ENCODE measurements at regions not wholly inside any gene's neighbourhood (a gene's known extent, or its start where the extent isn't known, plus 50 kb on each side); places are given as distances from the start of the nearest gene placed in this dataset.

DNA sequence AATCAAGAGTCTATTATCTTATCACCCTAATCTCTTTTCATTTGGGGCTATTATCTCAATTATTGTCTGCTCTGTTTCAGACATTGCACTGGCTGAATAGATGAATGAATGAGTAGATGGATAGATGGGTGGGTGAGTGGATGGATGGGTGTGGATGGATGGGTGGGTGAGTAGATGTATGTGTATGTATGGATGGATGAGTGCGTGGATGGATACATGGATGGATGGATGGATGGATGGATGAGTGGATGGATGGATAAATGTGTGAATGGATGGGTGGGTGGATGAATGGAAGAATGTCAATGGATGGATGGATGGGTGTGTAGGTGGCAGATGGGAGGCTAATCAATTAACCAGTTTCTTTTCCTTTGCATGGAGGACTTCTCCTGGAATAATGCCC, 301.7 kb downstream of the NSG2 start:
- TF ChIP-seq, protein P1, sequence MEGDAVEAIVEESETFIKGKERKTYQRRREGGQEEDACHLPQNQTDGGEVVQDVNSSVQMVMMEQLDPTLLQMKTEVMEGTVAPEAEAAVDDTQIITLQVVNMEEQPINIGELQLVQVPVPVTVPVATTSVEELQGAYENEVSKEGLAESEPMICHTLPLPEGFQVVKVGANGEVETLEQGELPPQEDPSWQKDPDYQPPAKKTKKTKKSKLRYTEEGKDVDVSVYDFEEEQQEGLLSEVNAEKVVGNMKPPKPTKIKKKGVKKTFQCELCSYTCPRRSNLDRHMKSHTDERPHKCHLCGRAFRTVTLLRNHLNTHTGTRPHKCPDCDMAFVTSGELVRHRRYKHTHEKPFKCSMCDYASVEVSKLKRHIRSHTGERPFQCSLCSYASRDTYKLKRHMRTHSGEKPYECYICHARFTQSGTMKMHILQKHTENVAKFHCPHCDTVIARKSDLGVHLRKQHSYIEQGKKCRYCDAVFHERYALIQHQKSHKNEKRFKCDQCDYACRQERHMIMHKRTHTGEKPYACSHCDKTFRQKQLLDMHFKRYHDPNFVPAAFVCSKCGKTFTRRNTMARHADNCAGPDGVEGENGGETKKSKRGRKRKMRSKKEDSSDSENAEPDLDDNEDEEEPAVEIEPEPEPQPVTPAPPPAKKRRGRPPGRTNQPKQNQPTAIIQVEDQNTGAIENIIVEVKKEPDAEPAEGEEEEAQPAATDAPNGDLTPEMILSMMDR (IDR thresholded peaks at IDR 0.05): no peak
- TF ChIP-seq POLR2AphosphoS5 (IDR thresholded peaks at IDR 0.05) (no peak), POLR2A (IDR thresholded peaks at IDR 0.05) (no peak)
